NB4 (cell line): ENCODE measurements at regions not wholly inside any gene's neighbourhood (a gene's known extent, or its start where the extent isn't known, plus 50 kb on each side); places are given as distances from the start of the nearest gene placed in this dataset.

Source experiments
- TF ChIP-seq, protein P1 (sequence below): IDR thresholded peaks from one replicate; pipeline ENCODE4 v1.5.1; 2012; ENCODE audit warnings: low read depth, low read length
- TF ChIP-seq, protein P2 (sequence below): IDR thresholded peaks from 2 replicates; pipeline ENCODE4 v1.6.1; 2011; ENCODE audit warnings: low read depth, low read length

DNA sequence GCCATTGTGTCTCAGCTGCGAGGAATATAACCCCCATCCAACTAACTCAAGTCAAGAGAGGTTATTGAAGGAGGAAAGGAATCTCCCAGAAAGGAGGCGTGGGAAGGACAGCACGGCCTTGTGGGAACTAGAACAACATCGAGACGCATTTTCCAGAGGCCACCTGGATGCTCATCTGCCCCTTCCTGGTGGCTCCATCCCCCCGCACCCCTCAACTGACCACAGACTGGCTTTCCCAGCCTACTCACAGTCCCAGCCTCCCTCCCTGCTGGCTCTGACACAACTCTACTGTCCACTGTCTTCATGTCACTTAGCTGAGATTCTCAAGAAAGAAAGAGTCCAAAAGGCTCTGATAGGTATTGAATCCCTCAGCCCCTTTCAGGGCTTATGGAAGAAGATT lies 66.0 kb upstream of the CLMN start:
- TF ChIP-seq, protein P1, sequence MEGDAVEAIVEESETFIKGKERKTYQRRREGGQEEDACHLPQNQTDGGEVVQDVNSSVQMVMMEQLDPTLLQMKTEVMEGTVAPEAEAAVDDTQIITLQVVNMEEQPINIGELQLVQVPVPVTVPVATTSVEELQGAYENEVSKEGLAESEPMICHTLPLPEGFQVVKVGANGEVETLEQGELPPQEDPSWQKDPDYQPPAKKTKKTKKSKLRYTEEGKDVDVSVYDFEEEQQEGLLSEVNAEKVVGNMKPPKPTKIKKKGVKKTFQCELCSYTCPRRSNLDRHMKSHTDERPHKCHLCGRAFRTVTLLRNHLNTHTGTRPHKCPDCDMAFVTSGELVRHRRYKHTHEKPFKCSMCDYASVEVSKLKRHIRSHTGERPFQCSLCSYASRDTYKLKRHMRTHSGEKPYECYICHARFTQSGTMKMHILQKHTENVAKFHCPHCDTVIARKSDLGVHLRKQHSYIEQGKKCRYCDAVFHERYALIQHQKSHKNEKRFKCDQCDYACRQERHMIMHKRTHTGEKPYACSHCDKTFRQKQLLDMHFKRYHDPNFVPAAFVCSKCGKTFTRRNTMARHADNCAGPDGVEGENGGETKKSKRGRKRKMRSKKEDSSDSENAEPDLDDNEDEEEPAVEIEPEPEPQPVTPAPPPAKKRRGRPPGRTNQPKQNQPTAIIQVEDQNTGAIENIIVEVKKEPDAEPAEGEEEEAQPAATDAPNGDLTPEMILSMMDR, result no peak
- TF ChIP-seq, protein P2, sequence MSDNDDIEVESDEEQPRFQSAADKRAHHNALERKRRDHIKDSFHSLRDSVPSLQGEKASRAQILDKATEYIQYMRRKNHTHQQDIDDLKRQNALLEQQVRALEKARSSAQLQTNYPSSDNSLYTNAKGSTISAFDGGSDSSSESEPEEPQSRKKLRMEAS, result no peak
